K562 (cell line): ENCODE measurements at regions not wholly inside any gene's neighbourhood (a gene's known extent, or its start where the extent isn't known, plus 50 kb on each side); places are given as distances from the start of the nearest gene placed in this dataset.

Experiments used
- DNMT1 ChIP-seq: fragments of 450-650 bp; IDR thresholded peaks from 2 replicates; pipeline ENCODE4 v1.6.1; 2016; ENCODE audit warnings: antibody characterized with exemption, mild to moderate bottlenecking
- TF ChIP-seq, protein P1 (sequence below): sonication (generic); formaldehyde crosslinking; IDR thresholded peaks from 2 replicates; pipeline ENCODE4 v1.9.0; 2022; ENCODE audit warnings: mild to moderate bottlenecking, missing genetic modification reagents
- TF ChIP-seq, protein P2 (sequence below): IDR thresholded peaks from 2 replicates; pipeline ENCODE4 v1.6.1; 2012; ENCODE audit warnings: low read depth, low read length, improper control_type of control experiment, borderline replicate concordance

- TF ChIP-seq, protein P1, sequence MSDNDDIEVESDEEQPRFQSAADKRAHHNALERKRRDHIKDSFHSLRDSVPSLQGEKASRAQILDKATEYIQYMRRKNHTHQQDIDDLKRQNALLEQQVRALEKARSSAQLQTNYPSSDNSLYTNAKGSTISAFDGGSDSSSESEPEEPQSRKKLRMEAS (CRISPR knock-in tag): no peak
- TF ChIP-seq, protein P2, sequence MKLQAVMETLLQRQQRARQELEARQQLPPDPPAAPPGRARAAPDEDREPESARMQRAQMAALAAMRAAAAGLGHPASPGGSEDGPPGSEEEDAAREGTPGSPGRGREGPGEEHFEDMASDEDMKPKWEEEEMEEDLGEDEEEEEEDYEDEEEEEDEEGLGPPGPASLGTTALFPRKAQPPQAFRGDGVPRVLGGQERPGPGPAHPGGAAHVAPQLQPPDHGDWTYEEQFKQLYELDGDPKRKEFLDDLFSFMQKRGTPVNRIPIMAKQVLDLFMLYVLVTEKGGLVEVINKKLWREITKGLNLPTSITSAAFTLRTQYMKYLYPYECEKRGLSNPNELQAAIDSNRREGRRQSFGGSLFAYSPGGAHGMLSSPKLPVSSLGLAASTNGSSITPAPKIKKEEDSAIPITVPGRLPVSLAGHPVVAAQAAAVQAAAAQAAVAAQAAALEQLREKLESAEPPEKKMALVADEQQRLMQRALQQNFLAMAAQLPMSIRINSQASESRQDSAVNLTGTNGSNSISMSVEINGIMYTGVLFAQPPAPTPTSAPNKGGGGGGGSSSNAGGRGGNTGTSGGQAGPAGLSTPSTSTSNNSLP: no peak
- TF ChIP-seq DNMT1: no peak
These were observed 257.9 kb upstream of the ATP5MC3 start for GRCh38 chr2:175439416-175439815.
